ENCODE measurements at regions not wholly inside any gene's neighbourhood (a gene's known extent, or its start where the extent isn't known, plus 50 kb on each side); places are given as distances from the start of the nearest gene placed in this dataset.

GRCh38 chr18:56148373-56148772 is 490.0 kb downstream of the TXNL1 start:
- TF ChIP-seq CTCF (IDR thresholded peaks at IDR 0.05; ENCODE audit: extremely low read depth, missing control alignments), result no peak
- no peak for DNase-seq (ENCODE audit: low spot score)

GRCh38 chr18:56146565-56146964 is 491.8 kb downstream of the TXNL1 start:
- no peak for TF ChIP-seq CTCF (IDR thresholded peaks at IDR 0.05; ENCODE audit: extremely low read depth, missing control alignments)

GRCh38 chr18:56142001-56142400 is 496.4 kb downstream of the TXNL1 start:
- TF ChIP-seq CTCF (IDR thresholded peaks at IDR 0.05; ENCODE audit: extremely low read depth, missing control alignments), result no peak

More at GRCh38 chr18:56146565-56146964, 491.8 kb downstream of the TXNL1 start:
- no peak for DNase-seq (ENCODE audit: low spot score)

GRCh38 chr18:56139792-56140254 is 498.6 kb downstream of the TXNL1 start:
- TF ChIP-seq CTCF (IDR thresholded peaks at IDR 0.05; ENCODE audit: extremely low read depth, missing control alignments), result no peak
- no peak for DNase-seq (ENCODE audit: low spot score)

More at GRCh38 chr18:56142001-56142400, 496.4 kb downstream of the TXNL1 start:
- no peak for DNase-seq (ENCODE audit: low spot score)

GRCh38 chr18:56139372-56139771 is 499.0 kb downstream of the TXNL1 start:
- no peak for DNase-seq (ENCODE audit: low spot score)
- no peak for TF ChIP-seq CTCF (IDR thresholded peaks at IDR 0.05; ENCODE audit: extremely low read depth, missing control alignments)

- no peak for TF ChIP-seq CTCF (IDR thresholded peaks at IDR 0.05; ENCODE audit: extremely low read depth, missing control alignments)
- DNase-seq (ENCODE audit: low spot score), result no peak
Measured at GRCh38 chr18:56136105-56136504, 502.3 kb downstream of the TXNL1 start.

GRCh38 chr18:56130481-56130880 is 507.9 kb downstream of the TXNL1 start:
- no peak for DNase-seq (ENCODE audit: low spot score)
- no peak for TF ChIP-seq CTCF (IDR thresholded peaks at IDR 0.05; ENCODE audit: extremely low read depth, missing control alignments)
